Uterus (tissue), 2 donors: ENCODE measurements at regions not wholly inside any gene's neighbourhood (a gene's known extent, or its start where the extent isn't known, plus 50 kb on each side); places are given as distances from the start of the nearest gene placed in this dataset.

Experiments used
- CTCF ChIP-seq, 4 experiments: fragments of 200-600 bp in 2 of 4; fragments of 450-650 bp in 2 of 4; sonication (generic) in 2 of 4; IDR thresholded peaks; one replicate each; pipeline ENCODE4 v1.5.1; 2016 to 2019; ENCODE audit warnings: antibody characterized with exemption in 4 of 4, mild to moderate bottlenecking in 2 of 4, moderate library complexity in 1 of 4
- POLR2A ChIP-seq, 2 donors: fragments of 450-650 bp; IDR thresholded peaks; one replicate each; pipeline ENCODE4 v1.6.1; 2016; ENCODE audit warnings: antibody characterized with exemption in 2 of 2, mild to moderate bottlenecking in 1 of 2, moderate library complexity in 1 of 2

GRCh38 chr17:34712481-34713195 is 133.3 kb downstream of the TMEM132E start:
- TF ChIP-seq CTCF (IDR thresholded peaks at IDR 0.05) (no peak), POLR2A (IDR thresholded peaks at IDR 0.05) (no peak)
